Type B pancreatic cell (in vitro differentiated cells): ENCODE measurements at regions not wholly inside any gene's neighbourhood (a gene's known extent, or its start where the extent isn't known, plus 50 kb on each side); places are given as distances from the start of the nearest gene placed in this dataset.
A peak's percentile ranks its signal among the peaks of the same experiment; 100 is the strongest.

Source experiments
- DNase-seq: peaks from one replicate; pipeline ENCODE4 v3.0.0; 2021; ENCODE audit warnings: mixed read lengths; ENCODE audit not compliant: unreplicated experiment; ENCODE audit errors: extremely low spot score
- H3K27ac Mint-ChIP-seq: 2 replicates; pipeline ENCODE4 v1.8.0; 2021; ENCODE audit warnings: mild to moderate bottlenecking, mixed read lengths
- H3K27me3 Mint-ChIP-seq: 2 replicates; pipeline ENCODE4 v1.8.0; 2021; ENCODE audit warnings: mixed read lengths
- H3K36me3 Mint-ChIP-seq: 2 replicates; pipeline ENCODE4 v1.8.0; 2021; ENCODE audit warnings: mixed read lengths
- H3K4me1 Mint-ChIP-seq: one replicate; pipeline ENCODE4 v1.8.0; 2021; ENCODE audit warnings: mixed read lengths; ENCODE audit not compliant: unreplicated experiment
- H3K4me3 Mint-ChIP-seq: 2 replicates; pipeline ENCODE4 v1.8.0; 2021; ENCODE audit warnings: mild to moderate bottlenecking, mixed read lengths
- H3K9me3 Mint-ChIP-seq: 2 replicates; pipeline ENCODE4 v1.8.0; 2021; ENCODE audit warnings: mixed read lengths
- TF ChIP-seq, protein P1 (sequence below): fragments of 200-600 bp; sonication (generic); conservative IDR thresholded peaks from 2 replicates; pipeline ENCODE4 v1.5.0; 2021; ENCODE audit warnings: antibody characterized with exemption, mild to moderate bottlenecking

DNA sequence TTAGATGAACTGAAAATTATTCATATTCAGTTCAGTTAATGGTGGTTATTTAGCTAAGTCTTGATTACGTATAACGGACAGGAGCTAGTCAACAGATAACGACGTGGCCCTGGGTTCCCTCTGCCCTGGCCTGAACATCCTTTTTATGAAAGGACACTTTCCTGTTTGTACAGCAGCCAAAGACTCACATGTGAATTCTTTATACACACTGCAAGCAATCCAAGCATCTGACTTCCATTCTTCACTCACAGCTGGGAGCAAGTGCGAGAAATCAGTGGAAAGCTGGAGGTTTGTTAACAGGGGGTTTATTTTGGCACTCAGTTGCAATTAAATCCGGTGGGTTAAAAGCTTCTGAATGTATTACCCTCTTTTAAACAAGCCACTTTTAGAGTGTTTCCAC, 148.1 kb upstream of the GDF10 start:
- Mint-ChIP-seq H3K27me3 (peaks cover 31% of the 10 kb centered on the region), H3K36me3 (no peaks in the 10 kb centered on the region), H3K9me3 (peaks cover 18% of the 10 kb centered on the region), H3K4me3 (no peak overlapping the region), H3K4me1 (no peaks in the 10 kb centered on the region), H3K27ac (no peak overlapping the region)
- DNase-seq = no peak
- TF ChIP-seq, protein P1, sequence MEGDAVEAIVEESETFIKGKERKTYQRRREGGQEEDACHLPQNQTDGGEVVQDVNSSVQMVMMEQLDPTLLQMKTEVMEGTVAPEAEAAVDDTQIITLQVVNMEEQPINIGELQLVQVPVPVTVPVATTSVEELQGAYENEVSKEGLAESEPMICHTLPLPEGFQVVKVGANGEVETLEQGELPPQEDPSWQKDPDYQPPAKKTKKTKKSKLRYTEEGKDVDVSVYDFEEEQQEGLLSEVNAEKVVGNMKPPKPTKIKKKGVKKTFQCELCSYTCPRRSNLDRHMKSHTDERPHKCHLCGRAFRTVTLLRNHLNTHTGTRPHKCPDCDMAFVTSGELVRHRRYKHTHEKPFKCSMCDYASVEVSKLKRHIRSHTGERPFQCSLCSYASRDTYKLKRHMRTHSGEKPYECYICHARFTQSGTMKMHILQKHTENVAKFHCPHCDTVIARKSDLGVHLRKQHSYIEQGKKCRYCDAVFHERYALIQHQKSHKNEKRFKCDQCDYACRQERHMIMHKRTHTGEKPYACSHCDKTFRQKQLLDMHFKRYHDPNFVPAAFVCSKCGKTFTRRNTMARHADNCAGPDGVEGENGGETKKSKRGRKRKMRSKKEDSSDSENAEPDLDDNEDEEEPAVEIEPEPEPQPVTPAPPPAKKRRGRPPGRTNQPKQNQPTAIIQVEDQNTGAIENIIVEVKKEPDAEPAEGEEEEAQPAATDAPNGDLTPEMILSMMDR = no peak

- H3K27ac Mint-ChIP-seq = no peak overlapping the region
- H3K27me3 Mint-ChIP-seq = peaks cover 36% of the 10 kb centered on the region
- H3K36me3 Mint-ChIP-seq = no peaks in the 10 kb centered on the region
- no peak overlapping the region for H3K4me3 Mint-ChIP-seq
- DNase-seq = no peak
- TF ChIP-seq, protein P1 = peak; percentile 68
- no peaks in the 10 kb centered on the region for H3K4me1 Mint-ChIP-seq
- H3K9me3 Mint-ChIP-seq = peaks cover 18% of the 10 kb centered on the region
These were observed 147.1 kb upstream of the GDF10 start for GRCh38 chr10:47152861-47153349.

DNA sequence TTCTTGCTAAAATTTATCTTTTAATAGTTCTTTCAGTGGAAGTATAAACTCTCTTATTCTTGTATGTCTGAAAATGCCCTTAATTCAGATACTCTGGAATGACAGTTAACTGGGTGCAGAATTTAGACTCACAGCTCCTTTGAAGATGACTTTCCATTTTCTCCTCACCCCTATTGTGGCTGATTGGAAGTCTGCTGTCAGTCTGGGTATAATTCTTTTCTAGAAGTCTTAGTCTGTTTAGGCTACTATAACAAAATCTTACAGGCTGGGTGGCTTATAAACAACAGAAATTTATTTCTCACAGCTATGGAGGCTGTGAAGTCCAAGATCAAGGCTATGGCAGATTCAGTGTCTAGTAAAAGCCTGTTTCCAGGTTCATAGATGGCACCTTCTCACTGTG, 145.2 kb upstream of the GDF10 start:
- H3K9me3 Mint-ChIP-seq = peaks cover 18% of the 10 kb centered on the region
- DNase-seq = no peak
- peaks cover 3% of the 10 kb centered on the region for H3K4me1 Mint-ChIP-seq
- peaks cover 34% of the 10 kb centered on the region for H3K27me3 Mint-ChIP-seq
- H3K36me3 Mint-ChIP-seq = no peaks in the 10 kb centered on the region
- H3K4me3 Mint-ChIP-seq = no peak overlapping the region
- H3K27ac Mint-ChIP-seq = no peak overlapping the region
- TF ChIP-seq, protein P1 = no peak

GRCh38 chr10:47156873-47157272, 143.1 kb upstream of the GDF10 start:
- no peak overlapping the region for H3K27ac Mint-ChIP-seq
- DNase-seq = no peak
- no peak overlapping the region for H3K4me3 Mint-ChIP-seq
- no peaks in the 10 kb centered on the region for H3K36me3 Mint-ChIP-seq
- TF ChIP-seq, protein P1 = no peak
- H3K9me3 Mint-ChIP-seq = peaks cover 18% of the 10 kb centered on the region
- H3K4me1 Mint-ChIP-seq = peaks cover 7% of the 10 kb centered on the region
- peaks cover 30% of the 10 kb centered on the region for H3K27me3 Mint-ChIP-seq

- peak; percentile 34 for DNase-seq
- Mint-ChIP-seq H3K27me3 (peaks cover 24% of the 10 kb centered on the region), H3K4me3 (no peak overlapping the region), H3K27ac (no peak overlapping the region), H3K36me3 (no peaks in the 10 kb centered on the region), H3K9me3 (peaks cover 10% of the 10 kb centered on the region), H3K4me1 (peaks cover 7% of the 10 kb centered on the region)
- TF ChIP-seq, protein P1 = no peak
These were observed 141.6 kb upstream of the GDF10 start for GRCh38 chr10:47158116-47159071.
